Erythroblast (primary cell): ENCODE measurements at regions not wholly inside any gene's neighbourhood (a gene's known extent, or its start where the extent isn't known, plus 50 kb on each side); places are given as distances from the start of the nearest gene placed in this dataset.

Experiments used
- GATA1 ChIP-seq: IDR thresholded peaks from 2 replicates; pipeline ENCODE4 v1.6.1; 2011; ENCODE audit warnings: low read depth, mild to moderate bottlenecking, control low read depth, low read length, moderate library complexity
- POLR2A ChIP-seq: IDR thresholded peaks from 2 replicates; pipeline ENCODE4 v1.6.1; 2011; ENCODE audit warnings: mild to moderate bottlenecking, low read length

DNA sequence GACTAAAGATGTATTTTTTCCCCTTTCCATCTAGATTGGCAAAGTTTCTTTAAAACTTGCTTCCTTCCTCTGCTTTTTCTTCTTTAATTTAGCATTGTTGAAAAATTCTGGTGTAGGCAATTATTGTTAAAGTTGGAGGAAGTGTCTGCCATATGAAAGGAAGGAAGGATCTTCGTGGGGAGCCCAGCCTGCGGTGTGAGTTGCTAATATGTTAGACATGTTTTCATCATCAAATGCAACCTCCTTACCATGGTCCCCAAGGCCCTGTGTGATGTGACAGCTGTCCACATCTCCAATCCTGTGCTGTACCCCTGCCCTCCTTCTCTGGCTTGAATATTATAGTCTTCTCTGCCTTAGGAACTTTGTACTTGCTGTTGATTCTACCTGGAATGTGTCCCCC is 81.0 kb upstream of the ZBTB18 start:
- TF ChIP-seq POLR2A (no peak), GATA1 (no peak)
